Spleen (tissue), 11 donors: ENCODE measurements at regions not wholly inside any gene's neighbourhood (a gene's known extent, or its start where the extent isn't known, plus 50 kb on each side); places are given as distances from the start of the nearest gene placed in this dataset.

Experiments
- DNase-seq: peaks from one replicate; pipeline ENCODE4 v3.0.0-alpha.2; 2020
- H3K27ac ChIP-seq, 8 donors: fragments of 200-600 bp; sonication (generic) in 7 of 8; 1 replicate in 4 of 8; 2 replicates in 4 of 8; pipeline versions ENCODE4 v1.5.0 to v1.8.0; 2016 to 2021; ENCODE audit warnings: inconsistent platforms in 4 of 8, mild to moderate bottlenecking in 4 of 8, moderate library complexity in 1 of 8
- H3K27me3 ChIP-seq, 7 donors: fragments of 200-600 bp; sonication (generic) in 6 of 7; replicated peaks in 1 of 7; 1 replicate in 4 of 7; 2 replicates in 3 of 7; pipeline versions ENCODE4 v1.5.0 to v1.8.0; 2016 to 2021; ENCODE audit warnings: inconsistent platforms in 3 of 7, mild to moderate bottlenecking in 1 of 7
- H3K36me3 ChIP-seq, 6 donors: fragments of 200-600 bp; sonication (generic) in 5 of 6; 1 replicate in 4 of 6; 2 replicates in 2 of 6; pipeline versions ENCODE4 v1.5.0 to v1.8.0; 2016 to 2021; ENCODE audit warnings: inconsistent platforms in 2 of 6
- H3K4me1 ChIP-seq, 6 donors: fragments of 200-600 bp; sonication (generic) in 5 of 6; 1 replicate in 3 of 6; 2 replicates in 3 of 6; pipeline versions ENCODE4 v1.5.0 to v1.8.0; 2016 to 2021; ENCODE audit warnings: inconsistent platforms in 3 of 6
- H3K4me3 ChIP-seq, 8 donors: fragments of 200-600 bp; sonication (generic) in 7 of 8; 1 replicate in 4 of 8; 2 replicates in 4 of 8; pipeline versions ENCODE4 v1.5.0 to v1.8.0; 2016 to 2021; ENCODE audit warnings: inconsistent platforms in 4 of 8, mild to moderate bottlenecking in 4 of 8, moderate library complexity in 2 of 8
- H3K9me3 ChIP-seq, 8 donors: fragments of 200-600 bp; sonication (generic) in 7 of 8; 1 replicate in 4 of 8; 2 replicates in 4 of 8; pipeline versions ENCODE4 v1.5.0 to v1.8.0; 2016 to 2021; ENCODE audit warnings: inconsistent platforms in 4 of 8
- POLR2A ChIP-seq, 3 donors: fragments of 450-650 bp; IDR thresholded peaks; one replicate each; pipeline ENCODE4 v1.5.1; 2017; ENCODE audit warnings: antibody characterized with exemption in 3 of 3, mild to moderate bottlenecking in 1 of 3
- POLR2AphosphoS5 ChIP-seq, 3 donors: sonication (generic); formaldehyde crosslinking; IDR thresholded peaks; one replicate each; pipeline ENCODE4 v1.5.1; 2017; ENCODE audit warnings: antibody characterized with exemption in 3 of 3
- WGBS, 5 donors: extraction: QIAGEN DNeasy Blood & Tissue Kit in 3 of 5; methylation state at CpG; one replicate each; pipeline versions ENCODE4 v1.1.5 to v1.1.7; 2013 to 2018; 5-methylcytosine and 5-hydroxymethylcytosine counted together
- intact Hi-C: fragments of 100-400 bp; cut with DNase I; formaldehyde crosslinking; loops from one replicate; pipeline ENCODE4 v1.15.0; 2023; ENCODE audit warnings: low total_unique reads
- TF ChIP-seq, protein P1 (sequence below), 11 experiments: fragments of 200-600 bp in 7 of 11; fragments of 450-650 bp in 4 of 11; sonication (generic) in 4 of 11; IDR thresholded peaks in 8 of 11; conservative IDR thresholded peaks in 3 of 11; 1 replicate in 7 of 11; 2 replicates in 4 of 11; pipeline versions ENCODE4 v1.4.0 to v1.8.0; 2016 to 2021; ENCODE audit warnings: antibody characterized with exemption in 11 of 11, inconsistent platforms in 4 of 11, mild to moderate bottlenecking in 1 of 11
- donor health status: healthy with polysubstance abuse.
- donor health status: DM: no; HTN: no; CAD: no; lungs with moderate emphysema.
- donor health status: DM: no; HTN: no; CAD: no.
- donor health status: Bipolar disorder and iron deficiency.
- donor health status: healthy.
- donor health status: DM: no; HTN: no; CAD: no.
- donor health status: DM: yes; HTN: yes; CAD: no.

DNA sequence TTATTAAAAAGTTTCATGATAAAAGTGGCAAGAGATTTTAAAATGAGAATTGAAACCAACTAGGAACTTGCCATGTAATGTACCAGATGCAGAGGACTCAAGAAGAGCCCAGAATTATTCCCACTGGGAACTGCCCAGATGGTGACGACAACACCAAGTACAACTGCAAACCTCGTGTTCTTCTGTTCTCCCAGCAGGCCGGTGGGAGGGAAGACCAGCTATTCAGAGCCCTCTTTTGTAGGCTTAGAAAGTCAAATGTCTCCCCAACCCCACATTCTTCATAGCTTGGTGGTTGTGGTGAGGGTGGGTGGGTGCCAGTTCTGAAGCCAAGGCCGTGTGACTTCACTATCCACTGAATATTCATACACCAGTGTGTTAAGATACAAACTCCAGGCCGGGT, 54.3 kb upstream of the ITGB1 start:
- DNase-seq = no peak
- peaks cover 0 to 14% (median 0%) of the 10 kb centered on the region in 7 donors for H3K27me3 ChIP-seq
- intact Hi-C loops = no loop called here
- H3K27ac ChIP-seq = no peak overlapping the region
- H3K36me3 ChIP-seq = no peaks in the 10 kb centered on the region
- H3K4me3 ChIP-seq = no peak overlapping the region
- 78 to 86% (median 83%) methylated on average over 5 of the region's 5 CpGs for WGBS, 5 donors
- no peak for TF ChIP-seq POLR2A (IDR thresholded peaks at IDR 0.05)
- no peak for TF ChIP-seq POLR2AphosphoS5 (IDR thresholded peaks at IDR 0.05)
- TF ChIP-seq, protein P1, sequence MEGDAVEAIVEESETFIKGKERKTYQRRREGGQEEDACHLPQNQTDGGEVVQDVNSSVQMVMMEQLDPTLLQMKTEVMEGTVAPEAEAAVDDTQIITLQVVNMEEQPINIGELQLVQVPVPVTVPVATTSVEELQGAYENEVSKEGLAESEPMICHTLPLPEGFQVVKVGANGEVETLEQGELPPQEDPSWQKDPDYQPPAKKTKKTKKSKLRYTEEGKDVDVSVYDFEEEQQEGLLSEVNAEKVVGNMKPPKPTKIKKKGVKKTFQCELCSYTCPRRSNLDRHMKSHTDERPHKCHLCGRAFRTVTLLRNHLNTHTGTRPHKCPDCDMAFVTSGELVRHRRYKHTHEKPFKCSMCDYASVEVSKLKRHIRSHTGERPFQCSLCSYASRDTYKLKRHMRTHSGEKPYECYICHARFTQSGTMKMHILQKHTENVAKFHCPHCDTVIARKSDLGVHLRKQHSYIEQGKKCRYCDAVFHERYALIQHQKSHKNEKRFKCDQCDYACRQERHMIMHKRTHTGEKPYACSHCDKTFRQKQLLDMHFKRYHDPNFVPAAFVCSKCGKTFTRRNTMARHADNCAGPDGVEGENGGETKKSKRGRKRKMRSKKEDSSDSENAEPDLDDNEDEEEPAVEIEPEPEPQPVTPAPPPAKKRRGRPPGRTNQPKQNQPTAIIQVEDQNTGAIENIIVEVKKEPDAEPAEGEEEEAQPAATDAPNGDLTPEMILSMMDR (IDR thresholded peaks at IDR 0.05 in 8 of 11, conservative IDR thresholded peaks at IDR 0.05 in 3 of 11) = no peak
- peaks cover 0 to 28% (median 10%) of the 10 kb centered on the region in 6 donors for H3K4me1 ChIP-seq
- no peaks in the 10 kb centered on the region for H3K9me3 ChIP-seq

DNA sequence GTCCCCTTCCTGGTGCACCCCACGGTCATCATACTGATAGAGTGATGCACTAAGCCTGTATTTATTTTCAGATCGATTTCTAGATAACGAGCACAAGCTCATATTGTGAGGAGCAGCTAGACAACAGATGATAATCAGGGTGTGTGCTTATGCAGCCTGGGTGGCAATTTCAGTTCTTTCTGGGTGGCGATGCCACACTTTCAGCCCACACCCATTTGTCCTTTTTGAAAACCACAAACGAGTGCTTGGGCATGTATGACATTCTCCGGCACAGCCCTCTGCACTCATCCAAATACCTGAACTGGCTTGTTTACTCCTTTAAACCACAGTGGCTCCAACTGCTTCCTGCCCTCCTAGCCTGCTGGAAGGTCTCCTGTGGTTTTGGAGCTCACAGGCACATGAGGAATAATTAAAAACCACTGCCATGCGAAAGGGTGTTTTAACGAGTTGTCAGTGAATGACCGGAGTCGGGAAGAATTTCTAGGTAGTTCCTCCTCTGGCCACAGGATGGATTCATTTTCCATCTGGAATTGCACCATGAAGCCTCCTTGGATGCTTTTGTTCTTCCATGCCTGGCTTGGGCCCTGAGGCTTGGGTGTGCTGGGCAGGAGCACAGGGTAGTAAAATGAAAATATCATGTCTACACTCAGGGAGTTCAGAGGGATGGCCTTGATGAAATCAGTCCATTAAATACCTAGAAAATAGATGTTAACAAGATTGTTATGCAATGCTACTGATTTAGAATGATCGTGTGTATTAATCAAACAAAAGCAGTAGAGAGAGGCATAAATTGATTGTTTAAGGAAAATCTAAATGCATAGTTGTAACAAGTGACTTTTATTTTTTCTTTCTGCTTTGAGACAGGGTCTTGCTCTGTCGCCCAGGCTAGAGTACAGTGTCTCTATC, 52.4 kb upstream of the ITGB1 start:
- WGBS, 5 donors = 36 to 59% (median 51%) methylated on average over 12 of the region's 12 CpGs
- intact Hi-C loops = loop anchor here (2.0 kb wide), 1 partner anchor 216 kb away; no protein-coding TSS in a partner anchor
- Histone ChIP-seq H3K4me3 (no peak overlapping the region), H3K27me3 (peaks cover 0 to 14% (median 0%) of the 10 kb centered on the region in 7 donors), H3K9me3 (no peaks in the 10 kb centered on the region), H3K36me3 (no peaks in the 10 kb centered on the region), H3K27ac (peak overlapping the region in 2 of 8 donors; percentile 7 to 37), H3K4me1 (peaks cover 3 to 40% (median 18%) of the 10 kb centered on the region in 6 donors)
- DNase-seq = no peak
- TF ChIP-seq POLR2AphosphoS5 (IDR thresholded peaks at IDR 0.05) (no peak), POLR2A (IDR thresholded peaks at IDR 0.05) (no peak)
- TF ChIP-seq, protein P1 (IDR thresholded peaks at IDR 0.05 in 8 of 11, conservative IDR thresholded peaks at IDR 0.05 in 3 of 11) = peak in 8 of 11 experiments; percentile 3 to 39 (median 22)

DNA sequence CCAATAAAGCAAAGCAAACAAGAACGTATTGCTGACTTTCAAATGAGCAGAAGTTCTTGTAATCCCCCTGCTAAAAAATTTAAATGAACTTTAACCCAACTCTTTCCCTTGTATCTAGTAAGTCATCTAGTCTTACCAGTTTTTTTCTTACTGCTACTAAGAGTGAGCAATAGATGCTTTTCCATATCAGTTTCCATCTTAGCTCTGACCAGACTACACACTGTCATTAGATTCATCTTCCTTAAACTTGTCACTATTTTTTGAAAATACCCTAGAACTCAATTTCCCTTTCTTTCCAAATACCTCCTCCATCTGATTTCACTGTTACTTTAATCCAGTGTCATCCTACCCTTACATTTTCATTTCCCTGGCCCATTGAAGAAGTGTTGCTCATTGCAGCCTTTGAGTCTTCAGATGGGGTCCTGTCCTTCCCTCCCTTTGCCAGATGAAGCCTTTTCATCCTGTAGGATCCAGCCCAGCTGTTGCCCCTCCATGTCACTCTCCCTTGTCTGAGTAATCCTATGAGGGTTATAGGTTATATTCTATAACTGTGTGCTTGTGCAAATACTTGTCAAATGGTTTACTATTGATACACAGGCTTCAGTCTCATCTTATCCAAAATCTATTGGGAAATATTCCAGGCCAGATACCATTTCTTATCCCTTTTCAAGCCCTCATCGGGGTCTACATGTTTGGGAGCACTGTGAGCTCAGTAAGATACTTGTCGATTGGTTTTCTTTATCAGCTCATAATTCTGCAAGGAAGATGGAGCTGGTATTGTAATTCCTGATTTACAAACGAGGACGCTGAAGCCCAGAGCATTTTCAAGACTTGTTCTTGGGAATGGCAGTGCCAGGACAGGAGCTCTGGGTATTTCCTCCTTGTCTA, 51.5 kb upstream of the ITGB1 start:
- TF ChIP-seq POLR2AphosphoS5 (IDR thresholded peaks at IDR 0.05) (no peak), POLR2A (IDR thresholded peaks at IDR 0.05) (no peak)
- TF ChIP-seq, protein P1 (IDR thresholded peaks at IDR 0.05 in 8 of 11, conservative IDR thresholded peaks at IDR 0.05 in 3 of 11) = no peak
- Histone ChIP-seq H3K36me3 (no peaks in the 10 kb centered on the region), H3K4me3 (no peak overlapping the region), H3K4me1 (peaks cover 12 to 49% (median 25%) of the 10 kb centered on the region in 6 donors), H3K27me3 (peaks cover 0 to 14% (median 0%) of the 10 kb centered on the region in 7 donors), H3K9me3 (no peaks in the 10 kb centered on the region), H3K27ac (peak overlapping the region in 2 of 8 donors; percentile 11 to 34)
- no peak for DNase-seq
- intact Hi-C loops = loop anchor here (2.0 kb wide), 1 partner anchor 215 kb away; no protein-coding TSS in a partner anchor
- 57 to 82% (median 66%) methylated on average over 5 of the region's 5 CpGs for WGBS, 5 donors
